ENCODE measurements at regions not wholly inside any gene's neighbourhood (a gene's known extent, or its start where the extent isn't known, plus 50 kb on each side); places are given as distances from the start of the nearest gene placed in this dataset.

- no peak for TF ChIP-seq CTBP1 (IDR thresholded peaks at IDR 0.05; ENCODE audit: borderline replicate concordance)
- TF ChIP-seq LEF1 (IDR thresholded peaks at IDR 0.05; ENCODE audit: borderline replicate concordance), result no peak
- no peak for TF ChIP-seq SUZ12 (IDR thresholded peaks at IDR 0.05)
- no peak for TF ChIP-seq HDGF (IDR thresholded peaks at IDR 0.05; ENCODE audit: borderline replicate concordance)
- no peak for TF ChIP-seq SP1 (IDR thresholded peaks at IDR 0.05)
- TF ChIP-seq BHLHE40 (IDR thresholded peaks at IDR 0.05; ENCODE audit: borderline replicate concordance), result no peak
- no peak for TF ChIP-seq ZNF384 (IDR thresholded peaks at IDR 0.05)
These were observed 368.0 kb downstream of the GALR1 start for GRCh38 chr18:77617694-77618093.
